PC-3 (cell line): ENCODE measurements at regions not wholly inside any gene's neighbourhood (a gene's known extent, or its start where the extent isn't known, plus 50 kb on each side); places are given as distances from the start of the nearest gene placed in this dataset.

Experiments used
- ATAC-seq: fragments of 200-7000 bp; cut with Tn5 transposase; 2 replicates; pipeline ENCODE4 v1.9.1; 2020; ENCODE audit warnings: mild to moderate bottlenecking, moderate library complexity
- BruUV-seq: library from RNA; stranded (reverse); fragments of 400-500 nt; replicated peaks from 2 replicates; lab custom pipeline; 2021; lab: Mats Ljungman, UMichigan
- CTCF ChIA-PET: fragments of 300-600 bp; sonication (Branson Sonifier 250); formaldehyde crosslinking; loops from one replicate; lab custom pipeline; 2022; ENCODE audit warnings: antibody characterized with exemption; lab: Charles Lee
- POLR2A ChIA-PET: fragments of 300-600 bp; sonication (Branson Sonifier 250); formaldehyde crosslinking; loops from one replicate; lab custom pipeline; 2022; ENCODE audit warnings: antibody characterized with exemption; ENCODE audit not compliant: unreplicated experiment; lab: Charles Lee
- DNase-seq: peaks from one replicate; pipeline ENCODE4 v3.0.0-alpha.2; 2015
- H2AFZ ChIP-seq: fragments of 300-600 bp; sonication (generic); 2 replicates; pipeline ENCODE4 v1.6.0; 2016; ENCODE audit warnings: antibody characterized with exemption, low read length
- H3F3A ChIP-seq: fragments of 300-600 bp; sonication (generic); one replicate; pipeline ENCODE4 v1.6.0; 2017; ENCODE audit warnings: antibody characterized with exemption, low read length, control low read depth, mild to moderate bottlenecking; ENCODE audit not compliant: unreplicated experiment
- H3K27ac ChIP-seq: fragments of 300-600 bp; sonication (generic); 2 replicates; pipeline ENCODE4 v1.5.1; 2016; ENCODE audit warnings: mild to moderate bottlenecking, low read length
- H3K27me3 ChIP-seq: fragments of 300-600 bp; sonication (generic); 2 replicates; pipeline ENCODE4 v1.6.1; 2016; ENCODE audit warnings: low read length, mixed read lengths
- H3K36me3 ChIP-seq: fragments of 300-600 bp; sonication (generic); 2 replicates; pipeline ENCODE4 v1.6.1; 2016; ENCODE audit warnings: low read depth, mixed run types, low read length, mixed read lengths
- H3K4me1 ChIP-seq: fragments of 300-600 bp; sonication (generic); 2 replicates; pipeline ENCODE4 v1.5.1; 2016; ENCODE audit warnings: low read length; ENCODE audit not compliant: insufficient read depth
- H3K4me2 ChIP-seq: fragments of 300-600 bp; sonication (generic); 2 replicates; pipeline ENCODE4 v1.6.0; 2016; ENCODE audit warnings: low read length
- H3K4me3 ChIP-seq: fragments of 300-600 bp; sonication (generic); 2 replicates; pipeline ENCODE4 v1.5.1; 2016; ENCODE audit warnings: mild to moderate bottlenecking, low read length, mixed read lengths
- H3K79me2 ChIP-seq: fragments of 300-600 bp; sonication (generic); 2 replicates; pipeline ENCODE4 v1.6.1; 2017; ENCODE audit warnings: low read length, mixed read lengths
- H3K9ac ChIP-seq: fragments of 300-600 bp; sonication (generic); 2 replicates; pipeline ENCODE4 v1.6.0; 2016; ENCODE audit warnings: mild to moderate bottlenecking, low read length
- H3K9me2 ChIP-seq: fragments of 300-600 bp; sonication (generic); replicated peaks from 2 replicates; pipeline ENCODE4 v1.6.1; 2016; ENCODE audit warnings: mixed run types, low read length, mixed read lengths
- H3K9me3 ChIP-seq: fragments of 300-600 bp; sonication (generic); 2 replicates; pipeline ENCODE4 v1.6.1; 2016; ENCODE audit warnings: low read length, mixed read lengths
- H4K20me1 ChIP-seq: fragments of 300-600 bp; sonication (generic); 2 replicates; pipeline ENCODE4 v1.6.1; 2016; ENCODE audit warnings: low read length, mixed read lengths
- CTCF ChIP-seq: fragments of 300-600 bp; sonication (generic); conservative IDR thresholded peaks from 2 replicates; pipeline ENCODE4 v1.5.1; 2017; ENCODE audit warnings: antibody characterized with exemption, low read depth, mild to moderate bottlenecking, low read length
- EZH2 ChIP-seq: fragments of 300-600 bp; sonication (generic); IDR thresholded peaks from one replicate; pipeline ENCODE4 v1.6.1; 2017; ENCODE audit warnings: antibody characterized with exemption, mild to moderate bottlenecking, low read length; ENCODE audit not compliant: unreplicated experiment
- EZH2phosphoT487 ChIP-seq: fragments of 300-600 bp; sonication (generic); IDR thresholded peaks from 2 replicates; pipeline ENCODE4 v1.6.1; 2018; ENCODE audit warnings: mild to moderate bottlenecking, antibody characterized with exemption, low read length, borderline replicate concordance
- intact Hi-C: fragments of 100-400 bp; cut with micrococcal nuclease; formaldehyde crosslinking; loops from 2 replicates; pipeline ENCODE4 v1.9.0; 2023

GRCh38 chr2:234293973-234294372, 202.9 kb downstream of the ARL4C start:
- Histone ChIP-seq H3K9me2 (no peaks in the 10 kb centered on the region), H3K9ac (no peak overlapping the region), H3K4me2 (no peak overlapping the region), H3F3A (no peaks in the 10 kb centered on the region), H2AFZ (no peak overlapping the region), H3K9me3 (no peaks in the 10 kb centered on the region), H3K27me3 (no peaks in the 10 kb centered on the region), H3K4me3 (no peak overlapping the region), H3K36me3 (no peaks in the 10 kb centered on the region), H3K79me2 (no peaks in the 10 kb centered on the region), H3K4me1 (peaks cover 12% of the 10 kb centered on the region; the same call in 1 of the 2 replicates), H3K27ac (no peak overlapping the region), H4K20me1 (no peaks in the 10 kb centered on the region)
- CTCF ChIA-PET = no interaction called here
- POLR2A ChIA-PET = no interaction called here
- intact Hi-C loops = no loop called here
- ATAC-seq (no peak), DNase-seq (no peak)
- BruUV-seq = no TSS peak
- TF ChIP-seq EZH2phosphoT487 (no peak), CTCF (0 out of 2 replicates have a peak, but pooled peaks have one; percentile 16)

GRCh38 chr2:234292962-234293243, 204.0 kb downstream of the ARL4C start:
- Histone ChIP-seq H3K4me1 (peaks cover 12% of the 10 kb centered on the region; the same call in 1 of the 2 replicates), H3K4me2 (no peak overlapping the region), H3K79me2 (no peaks in the 10 kb centered on the region), H3K27ac (no peak overlapping the region), H4K20me1 (no peaks in the 10 kb centered on the region), H3K36me3 (no peaks in the 10 kb centered on the region), H3K9me3 (no peaks in the 10 kb centered on the region), H3K9me2 (no peaks in the 10 kb centered on the region), H3K27me3 (no peaks in the 10 kb centered on the region), H3K4me3 (no peak overlapping the region), H3F3A (no peaks in the 10 kb centered on the region), H2AFZ (no peak overlapping the region), H3K9ac (no peak overlapping the region)
- no peak for DNase-seq
- intact Hi-C loops = no loop called here
- CTCF ChIA-PET = no interaction called here
- POLR2A ChIA-PET = no interaction called here
- ATAC-seq = no peak
- no TSS peak for BruUV-seq
- TF ChIP-seq EZH2phosphoT487 (no peak), EZH2 (no peak), CTCF (no peak)

GRCh38 chr2:234292205-234292961, 204.5 kb downstream of the ARL4C start:
- Histone ChIP-seq H3K4me1 (peaks cover 12% of the 10 kb centered on the region; the same call in 1 of the 2 replicates), H3K27me3 (no peaks in the 10 kb centered on the region), H3K27ac (no peak overlapping the region), H3K9me2 (no peaks in the 10 kb centered on the region), H3K79me2 (no peaks in the 10 kb centered on the region), H3K9me3 (no peaks in the 10 kb centered on the region), H3K36me3 (no peaks in the 10 kb centered on the region), H3K4me3 (no peak overlapping the region), H4K20me1 (no peaks in the 10 kb centered on the region), H3F3A (no peaks in the 10 kb centered on the region), H3K9ac (no peak overlapping the region), H2AFZ (no peak overlapping the region), H3K4me2 (no peak overlapping the region)
- ChIA-PET CTCF (no interaction called here), POLR2A (no interaction called here)
- TF ChIP-seq CTCF = no peak
- no peak for TF ChIP-seq EZH2
- TF ChIP-seq EZH2phosphoT487 = no peak
- ATAC-seq (no peak), DNase-seq (no peak)
- intact Hi-C loops = no loop called here
- no TSS peak for BruUV-seq
